ENCODE measurements at regions not wholly inside any gene's neighbourhood (a gene's known extent, or its start where the extent isn't known, plus 50 kb on each side); places are given as distances from the start of the nearest gene placed in this dataset.

- DNase-seq: no peak
These were observed 1882.4 kb downstream of the SUCLG1 start for GRCh38 chr2:82576656-82577055.

GRCh38 chr2:82539280-82539621 lies 1919.8 kb downstream of the SUCLG1 start:
- DNase-seq: no peak

GRCh38 chr2:82538590-82539279 lies 1920.3 kb downstream of the SUCLG1 start:
- DNase-seq: no peak

- no peak for DNase-seq
These were observed 1930.8 kb downstream of the SUCLG1 start for GRCh38 chr2:82528288-82528687.

GRCh38 chr2:82527124-82527523 lies 1932.0 kb downstream of the SUCLG1 start:
- no peak for DNase-seq

- no peak for DNase-seq
These were observed 1932.8 kb downstream of the SUCLG1 start for GRCh38 chr2:82526277-82526676.

- no peak for DNase-seq
These were observed 1933.3 kb downstream of the SUCLG1 start for GRCh38 chr2:82525744-82526143.

- no peak for DNase-seq
These were observed 1934.3 kb downstream of the SUCLG1 start for GRCh38 chr2:82524826-82525225.

- DNase-seq: no peak
These were observed 1947.2 kb downstream of the SUCLG1 start for GRCh38 chr2:82511894-82512293.

GRCh38 chr2:82508702-82509101 lies 1950.4 kb downstream of the SUCLG1 start:
- DNase-seq: no peak

- DNase-seq: no peak
These were observed 1951.4 kb downstream of the SUCLG1 start for GRCh38 chr2:82507657-82508056.

GRCh38 chr2:82501217-82501616 lies 1957.9 kb downstream of the SUCLG1 start:
- DNase-seq: no peak

- no peak for DNase-seq
These were observed 1960.2 kb downstream of the SUCLG1 start for GRCh38 chr2:82498777-82499443.

GRCh38 chr2:82494739-82495138 lies 1964.3 kb downstream of the SUCLG1 start:
- no peak for DNase-seq

GRCh38 chr2:82491591-82491990 lies 1967.5 kb downstream of the SUCLG1 start:
- DNase-seq: no peak

- no peak for DNase-seq
These were observed 1971.7 kb downstream of the SUCLG1 start for GRCh38 chr2:82487354-82487753.

- DNase-seq: no peak
These were observed 1973.4 kb downstream of the SUCLG1 start for GRCh38 chr2:82485701-82486100.

GRCh38 chr2:82481207-82481606 lies 1977.9 kb downstream of the SUCLG1 start:
- no peak for DNase-seq

GRCh38 chr2:82478641-82479040 lies 1980.4 kb downstream of the SUCLG1 start:
- DNase-seq: no peak

- no peak for DNase-seq
These were observed 1983.0 kb downstream of the SUCLG1 start for GRCh38 chr2:82476094-82476493.

- no peak for DNase-seq
These were observed 2030.8 kb downstream of the SUCLG1 start for GRCh38 chr2:82428251-82428650.

- DNase-seq: no peak
These were observed 2047.1 kb downstream of the SUCLG1 start for GRCh38 chr2:82412021-82412420.

- no peak for DNase-seq
These were observed 2048.0 kb downstream of the SUCLG1 start for GRCh38 chr2:82411071-82411470.

GRCh38 chr2:82395531-82395930 lies 2063.5 kb downstream of the SUCLG1 start:
- DNase-seq: no peak

- no peak for DNase-seq
These were observed 2067.7 kb downstream of the SUCLG1 start for GRCh38 chr2:82391386-82391785.
